ENCODE measurements at regions not wholly inside any gene's neighbourhood (a gene's known extent, or its start where the extent isn't known, plus 50 kb on each side); places are given as distances from the start of the nearest gene placed in this dataset.

GRCh38 chr14:71833476-71833875 is 98.8 kb upstream of the RGS6 start:
- no peak for FAIRE-seq

GRCh38 chr14:71834284-71835204 is 97.7 kb upstream of the RGS6 start:
- no peak for FAIRE-seq

- no peak for FAIRE-seq
Measured at GRCh38 chr14:71852181-71852580, 80.0 kb upstream of the RGS6 start.

GRCh38 chr14:71855399-71856036 is 76.7 kb upstream of the RGS6 start:
- no peak for FAIRE-seq

GRCh38 chr14:71856199-71856919 is 75.9 kb upstream of the RGS6 start:
- no peak for FAIRE-seq

- FAIRE-seq = no peak
Measured at GRCh38 chr14:71863049-71863448, 69.2 kb upstream of the RGS6 start.

GRCh38 chr14:71863766-71864165 is 68.5 kb upstream of the RGS6 start:
- no peak for FAIRE-seq

Measured in A204.1 (cell line).